ENCODE measurements at regions not wholly inside any gene's neighbourhood (a gene's known extent, or its start where the extent isn't known, plus 50 kb on each side); places are given as distances from the start of the nearest gene placed in this dataset.

GRCh38 chr11:69350596-69350995, 56.6 kb downstream of the MYEOV start:
- ChIA-PET CTCF (no interaction called here), POLR2A (no interaction called here), RAD21 (ENCODE audit: low non-redundant PET in 1 of 2, low total read pairs in 2 of 2, uncharacterized antibody in 2 of 2, unreplicated experiment in 2 of 2) (no interaction called here)
- Histone ChIP-seq H3K79me2 (ENCODE audit: insufficient read depth, low read length) (peaks cover 92% of the 10 kb centered on the region), H2AFZ (ENCODE audit: low read depth, low read length, poor library complexity, severe bottlenecking) (no peak overlapping the region), H3K9me3 (ENCODE audit: control insufficient read depth in 1 of 2, insufficient read depth in 1 of 2, low read depth in 1 of 2, low read length in 2 of 2) (peaks cover 0 to 6% of the 10 kb centered on the region in 2 experiments; a peak in 2 of 4 replicates), H4K20me1 (ENCODE audit: insufficient read depth) (no peaks in the 10 kb centered on the region; the same call in 1 of the 2 replicates), H3K9ac (ENCODE audit: low read length) (peak overlapping the region; percentile 51), H3K4me3 (replicated peaks in 1 of 2; ENCODE audit: low read depth in 1 of 2, low read length in 2 of 2) (peak overlapping the region in 1 of 2 experiments; percentile 40; a peak in 1 of 4 replicates), H3K4me2 (ENCODE audit: low read length) (peak overlapping the region; percentile 76), H3K36me3 (ENCODE audit: control insufficient read depth in 1 of 2, insufficient read depth in 2 of 2, low read length in 2 of 2) (peaks cover 0 to 17% of the 10 kb centered on the region in 2 experiments; a peak in 2 of 4 replicates), H3K27me3 (ENCODE audit: insufficient read depth, low read length) (no peaks in the 10 kb centered on the region), H3K4me1 (ENCODE audit: control insufficient read depth in 1 of 2, insufficient read depth in 2 of 2, low read length in 2 of 2) (peaks cover 37 to 80% of the 10 kb centered on the region in 2 experiments), H3K9me2 (ENCODE audit: insufficient read depth) (no peaks in the 10 kb centered on the region), H3K27ac (ENCODE audit: low read depth, low read length) (peak overlapping the region; percentile 58; the same call in 1 of the 2 replicates)
- intact Hi-C loops (cut with micrococcal nuclease), result no loop called here
- no peak for ATAC-seq
- no peak for TF ChIP-seq SP1 (IDR thresholded peaks at IDR 0.05; ENCODE audit: low read depth)
- TF ChIP-seq SRF (IDR thresholded peaks at IDR 0.05; ENCODE audit: low read depth), result no peak
- no peak for TF ChIP-seq EZH2phosphoT487 (IDR thresholded peaks at IDR 0.05; ENCODE audit: borderline replicate concordance)
- TF ChIP-seq CTCF (IDR thresholded peaks at IDR 0.05 in 2 of 3, conservative IDR thresholded peaks at IDR 0.05 in 1 of 3; ENCODE audit: borderline replicate concordance in 1 of 3, insufficient read depth in 1 of 3, low read depth in 2 of 3, low read length in 2 of 3), result no peak
- TF ChIP-seq JUND (IDR thresholded peaks at IDR 0.05), result no peak
- no peak for TF ChIP-seq CBX3 (IDR thresholded peaks at IDR 0.05; ENCODE audit: low read depth)
- TF ChIP-seq REST (IDR thresholded peaks at IDR 0.05; ENCODE audit: low read depth), result no peak
- TF ChIP-seq POLR2A (IDR thresholded peaks at IDR 0.05; ENCODE audit: borderline replicate concordance, extremely low read depth, insufficient read depth, insufficient read length), result no peak
- TF ChIP-seq ZNF274 (IDR thresholded peaks at IDR 0.05; ENCODE audit: low read depth, low read length), result no peak
- TF ChIP-seq CEBPB (IDR thresholded peaks at IDR 0.05; ENCODE audit: low read depth), result no peak
- no peak for TF ChIP-seq TCF7L2 (IDR thresholded peaks at IDR 0.05; ENCODE audit: borderline replicate concordance, extremely low read depth, insufficient read depth, insufficient read length)
- TF ChIP-seq RAD21 (IDR thresholded peaks at IDR 0.05; ENCODE audit: low read depth), result no peak
- no peak for TF ChIP-seq EGR1 (IDR thresholded peaks at IDR 0.05; ENCODE audit: low read depth)
- TF ChIP-seq ZFX (IDR thresholded peaks at IDR 0.05), result no peak
- no peak for TF ChIP-seq ELF1 (IDR thresholded peaks at IDR 0.05; ENCODE audit: borderline replicate concordance, low read depth)
- no peak for TF ChIP-seq ZBTB33 (IDR thresholded peaks at IDR 0.05; ENCODE audit: extremely low read depth, insufficient replicate concordance, low read length)
- no peak for TF ChIP-seq SIN3A (IDR thresholded peaks at IDR 0.05; ENCODE audit: low read depth)
- TF ChIP-seq POLR2AphosphoS5 (IDR thresholded peaks at IDR 0.05; ENCODE audit: low read depth, low read length), result no peak
- no TSS peak for BruUV-seq (replicated peaks)
- DNase-seq (ENCODE audit: low read depth, low spot score), result no peak
